ENCODE measurements at regions not wholly inside any gene's neighbourhood (a gene's known extent, or its start where the extent isn't known, plus 50 kb on each side); places are given as distances from the start of the nearest gene placed in this dataset.
"Not testable (repeated sequence)": the region's sequence is repeated elsewhere in the genome, so short reads cannot be mapped to it uniquely, and the experiment has no call there.

- H3K27ac Mint-ChIP-seq (ENCODE audit: unreplicated experiment): no peak overlapping the region
- peaks cover 6% of the 10 kb centered on the region for H3K27me3 Mint-ChIP-seq (ENCODE audit: unreplicated experiment)
- DNase-seq (ENCODE audit: extremely low spot score, unreplicated experiment): no peak
- peaks cover 7% of the 10 kb centered on the region for H3K4me1 Mint-ChIP-seq (ENCODE audit: unreplicated experiment)
- H3K36me3 Mint-ChIP-seq (ENCODE audit: unreplicated experiment): no peaks in the 10 kb centered on the region
- no peak for TF ChIP-seq CTCF (IDR thresholded peaks at IDR 0.05)
- no peaks in the 10 kb centered on the region for H3K9me3 Mint-ChIP-seq (ENCODE audit: unreplicated experiment)
- H3K4me3 Mint-ChIP-seq (ENCODE audit: unreplicated experiment): no peak overlapping the region
Observed at GRCh38 chr5:67547682-67548081, 351.1 kb upstream of the CD180 start.

GRCh38 chr5:67544942-67545341 is 348.3 kb upstream of the CD180 start:
- DNase-seq (ENCODE audit: extremely low spot score, unreplicated experiment); H3K27ac Mint-ChIP-seq (ENCODE audit: unreplicated experiment); H3K27me3 Mint-ChIP-seq (ENCODE audit: unreplicated experiment); H3K4me1 Mint-ChIP-seq (ENCODE audit: unreplicated experiment); H3K9me3 Mint-ChIP-seq (ENCODE audit: unreplicated experiment); H3K4me3 Mint-ChIP-seq (ENCODE audit: unreplicated experiment); H3K36me3 Mint-ChIP-seq (ENCODE audit: unreplicated experiment): not testable (repeated sequence)

GRCh38 chr5:67543720-67544270 is 347.2 kb upstream of the CD180 start:
- Mint-ChIP-seq H3K4me1 (ENCODE audit: unreplicated experiment) (peaks cover 9% of the 10 kb centered on the region), H3K4me3 (ENCODE audit: unreplicated experiment) (no peak overlapping the region), H3K27ac (ENCODE audit: unreplicated experiment) (no peak overlapping the region), H3K27me3 (ENCODE audit: unreplicated experiment) (peaks cover 2% of the 10 kb centered on the region), H3K36me3 (ENCODE audit: unreplicated experiment) (no peaks in the 10 kb centered on the region), H3K9me3 (ENCODE audit: unreplicated experiment) (no peaks in the 10 kb centered on the region)
- no peak for TF ChIP-seq CTCF (IDR thresholded peaks at IDR 0.05)
- no peak for DNase-seq (ENCODE audit: extremely low spot score, unreplicated experiment)

- Mint-ChIP-seq H3K27me3 (ENCODE audit: unreplicated experiment) (peaks cover 2% of the 10 kb centered on the region), H3K4me1 (ENCODE audit: unreplicated experiment) (peaks cover 9% of the 10 kb centered on the region), H3K36me3 (ENCODE audit: unreplicated experiment) (no peaks in the 10 kb centered on the region), H3K4me3 (ENCODE audit: unreplicated experiment) (no peak overlapping the region), H3K9me3 (ENCODE audit: unreplicated experiment) (no peaks in the 10 kb centered on the region), H3K27ac (ENCODE audit: unreplicated experiment) (no peak overlapping the region)
- DNase-seq (ENCODE audit: extremely low spot score, unreplicated experiment): no peak
- no peak for TF ChIP-seq CTCF (IDR thresholded peaks at IDR 0.05)
Observed at GRCh38 chr5:67542479-67542878, 345.9 kb upstream of the CD180 start.

GRCh38 chr5:67541875-67542274 is 345.3 kb upstream of the CD180 start:
- no peak for TF ChIP-seq CTCF (IDR thresholded peaks at IDR 0.05)
- no peaks in the 10 kb centered on the region for H3K36me3 Mint-ChIP-seq (ENCODE audit: unreplicated experiment)
- no peaks in the 10 kb centered on the region for H3K9me3 Mint-ChIP-seq (ENCODE audit: unreplicated experiment)
- H3K4me1 Mint-ChIP-seq (ENCODE audit: unreplicated experiment): peaks cover 9% of the 10 kb centered on the region
- no peak overlapping the region for H3K27ac Mint-ChIP-seq (ENCODE audit: unreplicated experiment)
- DNase-seq (ENCODE audit: extremely low spot score, unreplicated experiment): no peak
- H3K4me3 Mint-ChIP-seq (ENCODE audit: unreplicated experiment): no peak overlapping the region
- peaks cover 2% of the 10 kb centered on the region for H3K27me3 Mint-ChIP-seq (ENCODE audit: unreplicated experiment)

Data from osteocyte (in vitro differentiated cells).